LNCAP (cell line): ENCODE measurements at regions not wholly inside any gene's neighbourhood (a gene's known extent, or its start where the extent isn't known, plus 50 kb on each side); places are given as distances from the start of the nearest gene placed in this dataset.

Source experiments
- CTCF ChIP-seq: fragments of 450-650 bp; IDR thresholded peaks from 2 replicates; pipeline ENCODE4 v1.5.1; 2017; ENCODE audit warnings: mild to moderate bottlenecking

GRCh38 chr3:109920749-109921148, 583.4 kb upstream of the DPPA4 start:
- TF ChIP-seq CTCF: no peak

GRCh38 chr3:109921509-109921908, 584.2 kb upstream of the DPPA4 start:
- TF ChIP-seq CTCF: no peak

DNA sequence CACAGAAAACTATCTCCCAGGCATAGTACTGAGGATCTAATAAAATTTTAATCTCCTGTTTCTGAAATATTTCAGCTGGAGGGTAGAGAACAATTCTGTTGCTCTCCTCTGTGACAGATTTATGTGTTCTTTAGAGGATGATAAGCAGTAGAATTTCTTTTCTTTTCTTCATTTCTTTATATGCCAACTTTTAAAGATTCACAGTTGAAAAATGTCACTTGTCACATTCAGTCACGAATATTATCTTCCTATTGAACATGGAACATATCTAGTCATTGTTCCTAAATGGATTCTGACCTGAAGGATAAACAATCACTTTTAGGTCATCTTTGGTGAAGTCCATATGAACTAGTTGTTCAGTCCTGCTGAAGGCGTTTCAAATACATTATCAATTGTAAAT, 585.5 kb upstream of the DPPA4 start:
- TF ChIP-seq CTCF: no peak

- no peak for TF ChIP-seq CTCF
Measured at GRCh38 chr3:109923431-109923830, 586.1 kb upstream of the DPPA4 start.

- no peak for TF ChIP-seq CTCF
Measured at GRCh38 chr3:109924196-109924595, 586.9 kb upstream of the DPPA4 start.

DNA sequence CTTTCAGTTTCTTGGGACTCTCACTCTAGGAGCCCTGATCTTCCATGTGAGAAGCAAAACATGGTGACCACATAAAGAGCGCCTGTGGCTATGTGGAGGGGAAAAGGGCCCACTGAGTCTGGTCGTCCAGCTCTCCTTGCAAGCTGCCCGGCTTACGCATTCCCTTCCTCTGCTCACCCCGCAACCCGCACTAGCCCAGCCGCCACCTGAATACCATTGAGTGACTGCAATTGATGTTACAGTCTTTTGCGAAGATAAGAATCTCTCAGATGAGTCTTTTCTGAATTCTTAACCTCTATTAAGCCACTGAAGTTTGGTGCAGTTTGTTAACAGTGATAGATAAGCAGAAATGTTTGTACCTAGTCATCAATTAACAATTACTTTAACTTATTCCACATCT, 589.0 kb upstream of the DPPA4 start:
- TF ChIP-seq CTCF: no peak

DNA sequence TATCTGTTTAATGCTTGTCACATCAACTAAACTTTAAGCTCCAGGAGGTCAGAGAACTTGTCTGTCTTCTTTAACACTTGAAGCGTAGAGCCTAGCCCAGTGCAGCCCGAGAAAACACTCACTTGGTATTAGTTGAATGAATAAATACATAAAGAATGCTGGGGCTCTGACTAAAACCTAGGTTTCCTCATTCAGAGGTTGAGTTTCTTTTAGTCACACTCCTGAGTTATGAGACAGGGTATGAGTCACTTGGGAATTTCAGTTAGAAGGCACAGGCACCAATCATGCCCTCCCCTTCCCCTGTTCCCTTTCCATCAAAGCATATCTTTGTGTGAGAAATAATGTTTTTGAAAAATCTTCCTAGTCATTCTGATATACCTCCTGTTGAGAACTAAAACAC, 589.8 kb upstream of the DPPA4 start:
- TF ChIP-seq CTCF: no peak

GRCh38 chr3:109927726-109928125, 590.4 kb upstream of the DPPA4 start:
- no peak for TF ChIP-seq CTCF
